RWPE2 (cell line): ENCODE measurements at regions not wholly inside any gene's neighbourhood (a gene's known extent, or its start where the extent isn't known, plus 50 kb on each side); places are given as distances from the start of the nearest gene placed in this dataset.
A peak's percentile ranks its signal among the peaks of the same experiment; 100 is the strongest.

Source experiments
- ATAC-seq: fragments of 200-7000 bp; cut with Tn5 transposase; 3 replicates; pipeline ENCODE4 v1.9.1; 2021; ENCODE audit warnings: low read depth
- DNase-seq: peaks from one replicate; pipeline ENCODE4 v3.0.0-alpha.2; 2020; ENCODE audit warnings: low spot score
- H3K27ac ChIP-seq: fragments of 450-650 bp; 2 replicates; pipeline ENCODE4 v1.5.1; 2017; ENCODE audit warnings: mild to moderate bottlenecking; ENCODE audit not compliant: poor library complexity, severe bottlenecking
- H3K27me3 ChIP-seq: fragments of 250-450 bp; sonication (Bioruptor Pico); 2 replicates; pipeline ENCODE4 v1.5.1; 2021; ENCODE audit warnings: mild to moderate bottlenecking, moderate library complexity; ENCODE audit not compliant: insufficient read depth, poor library complexity, severe bottlenecking
- H3K36me3 ChIP-seq: fragments of 250-450 bp; sonication (Bioruptor Pico); 2 replicates; pipeline ENCODE4 v1.5.1; 2020; ENCODE audit warnings: low read depth, mild to moderate bottlenecking, moderate library complexity
- H3K4me1 ChIP-seq: fragments of 250-450 bp; sonication (Bioruptor Pico); 2 replicates; pipeline ENCODE4 v1.5.1; 2021; ENCODE audit warnings: mild to moderate bottlenecking, moderate library complexity; ENCODE audit not compliant: insufficient read depth, poor library complexity, severe bottlenecking
- H3K4me3 ChIP-seq: fragments of 250-450 bp; sonication (Bioruptor Pico); 2 replicates; pipeline ENCODE4 v1.5.1; 2021; ENCODE audit warnings: mild to moderate bottlenecking, moderate library complexity; ENCODE audit not compliant: severe bottlenecking
- H3K9me3 ChIP-seq: fragments of 250-450 bp; sonication (Bioruptor Pico); 2 replicates; pipeline ENCODE4 v1.5.1; 2021; ENCODE audit warnings: mild to moderate bottlenecking, moderate library complexity; ENCODE audit not compliant: severe bottlenecking
- TF ChIP-seq, protein P1 (sequence below): fragments of 450-650 bp; IDR thresholded peaks from one replicate; pipeline ENCODE4 v1.5.1; 2017; ENCODE audit warnings: mild to moderate bottlenecking, moderate library complexity; ENCODE audit not compliant: poor library complexity, severe bottlenecking

DNA sequence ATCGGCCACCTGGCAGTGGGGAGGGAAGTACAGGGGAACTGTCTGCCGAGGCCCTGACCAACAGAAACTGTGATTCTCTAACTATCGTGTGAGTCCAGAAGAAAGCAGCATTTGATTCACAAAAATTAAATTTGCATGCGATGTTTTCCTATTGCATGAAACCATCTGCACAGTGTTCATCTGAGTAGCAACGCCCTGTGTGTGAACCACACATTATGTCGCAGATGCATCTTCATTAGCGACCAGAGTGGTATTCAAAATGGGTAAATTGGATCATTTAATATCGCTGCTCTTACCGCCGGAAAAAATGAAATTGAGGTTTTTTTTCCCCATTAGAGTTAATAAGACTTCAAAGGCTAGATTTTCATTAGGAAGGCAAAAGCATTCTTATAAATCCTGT, 260.6 kb downstream of the ABCC12 start:
- Histone ChIP-seq H3K4me1 (no peaks in the 10 kb centered on the region), H3K9me3 (no peaks in the 10 kb centered on the region), H3K27ac (no peak overlapping the region), H3K4me3 (no peak overlapping the region), H3K27me3 (no peaks in the 10 kb centered on the region), H3K36me3 (no peaks in the 10 kb centered on the region)
- DNase-seq (no peak), ATAC-seq (no peak)
- TF ChIP-seq, protein P1, sequence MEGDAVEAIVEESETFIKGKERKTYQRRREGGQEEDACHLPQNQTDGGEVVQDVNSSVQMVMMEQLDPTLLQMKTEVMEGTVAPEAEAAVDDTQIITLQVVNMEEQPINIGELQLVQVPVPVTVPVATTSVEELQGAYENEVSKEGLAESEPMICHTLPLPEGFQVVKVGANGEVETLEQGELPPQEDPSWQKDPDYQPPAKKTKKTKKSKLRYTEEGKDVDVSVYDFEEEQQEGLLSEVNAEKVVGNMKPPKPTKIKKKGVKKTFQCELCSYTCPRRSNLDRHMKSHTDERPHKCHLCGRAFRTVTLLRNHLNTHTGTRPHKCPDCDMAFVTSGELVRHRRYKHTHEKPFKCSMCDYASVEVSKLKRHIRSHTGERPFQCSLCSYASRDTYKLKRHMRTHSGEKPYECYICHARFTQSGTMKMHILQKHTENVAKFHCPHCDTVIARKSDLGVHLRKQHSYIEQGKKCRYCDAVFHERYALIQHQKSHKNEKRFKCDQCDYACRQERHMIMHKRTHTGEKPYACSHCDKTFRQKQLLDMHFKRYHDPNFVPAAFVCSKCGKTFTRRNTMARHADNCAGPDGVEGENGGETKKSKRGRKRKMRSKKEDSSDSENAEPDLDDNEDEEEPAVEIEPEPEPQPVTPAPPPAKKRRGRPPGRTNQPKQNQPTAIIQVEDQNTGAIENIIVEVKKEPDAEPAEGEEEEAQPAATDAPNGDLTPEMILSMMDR, result no peak

DNA sequence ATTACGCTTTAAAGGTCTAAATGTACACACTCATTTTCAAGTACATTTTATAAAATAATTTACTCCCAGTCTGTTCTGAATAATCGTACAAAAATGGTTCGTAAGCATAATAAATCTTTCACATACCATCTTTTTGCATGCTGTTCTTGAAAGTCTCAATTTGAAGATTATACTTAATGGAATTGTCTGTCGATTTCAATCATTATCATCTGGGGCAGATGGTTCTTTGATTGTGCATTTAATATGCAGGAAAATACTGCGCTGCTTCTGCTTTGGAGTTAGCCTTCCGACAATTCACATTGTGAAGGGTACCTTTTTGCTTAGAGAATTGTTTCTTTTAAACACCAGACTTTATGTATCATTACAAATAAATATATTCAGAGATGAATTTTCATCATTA, 262.8 kb downstream of the ABCC12 start:
- H3K27me3 ChIP-seq, result no peaks in the 10 kb centered on the region
- H3K36me3 ChIP-seq, result no peaks in the 10 kb centered on the region
- no peak overlapping the region for H3K4me3 ChIP-seq
- no peaks in the 10 kb centered on the region for H3K9me3 ChIP-seq
- no peak for DNase-seq
- peaks cover 5% of the 10 kb centered on the region for H3K4me1 ChIP-seq
- H3K27ac ChIP-seq, result no peak overlapping the region
- TF ChIP-seq, protein P1, result no peak
- ATAC-seq, result no peak

DNA sequence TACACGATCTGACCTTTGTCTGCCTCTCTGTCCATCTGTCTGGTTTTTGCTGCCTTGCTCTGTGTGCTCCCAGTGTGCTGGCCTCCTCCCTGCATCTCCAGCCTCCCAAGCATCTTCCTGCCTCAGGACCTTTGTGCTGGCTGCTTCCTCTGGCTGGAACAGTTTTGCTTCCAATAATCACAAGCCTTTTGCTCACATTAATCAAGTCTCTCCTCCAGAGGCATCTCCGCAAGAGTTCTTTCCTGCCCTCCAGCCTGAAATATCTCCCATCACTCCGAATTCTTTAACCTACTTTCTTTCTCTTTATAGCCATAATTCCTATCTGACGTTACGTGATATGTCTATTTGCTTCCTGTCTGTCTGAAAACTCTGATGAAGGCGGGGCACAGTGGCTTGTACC, 267.1 kb downstream of the ABCC12 start:
- Histone ChIP-seq H3K4me1 (peaks cover 15% of the 10 kb centered on the region), H3K27me3 (no peaks in the 10 kb centered on the region), H3K4me3 (no peak overlapping the region), H3K36me3 (no peaks in the 10 kb centered on the region), H3K9me3 (no peaks in the 10 kb centered on the region), H3K27ac (peak overlapping the region; percentile 68)
- TF ChIP-seq, protein P1, result no peak
- DNase-seq (no peak), ATAC-seq (no peak)

DNA sequence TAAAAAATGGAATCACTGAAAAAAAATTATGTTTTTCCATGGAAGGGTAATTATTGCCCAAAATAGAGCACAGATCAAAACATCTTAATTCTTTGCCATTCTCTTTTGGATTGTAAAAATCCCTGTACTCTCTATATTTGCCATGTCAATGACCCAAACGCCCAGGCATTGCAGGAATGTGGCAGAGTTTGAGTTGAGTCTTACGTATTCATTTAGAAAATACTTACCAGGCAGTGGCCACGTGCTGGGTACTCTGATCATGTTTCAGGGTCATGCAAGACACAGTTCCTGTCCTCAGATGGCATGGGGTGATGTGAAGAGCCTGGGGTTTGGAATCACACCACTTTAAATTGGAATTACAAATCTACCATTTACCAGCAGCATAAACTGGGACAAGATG, 267.7 kb downstream of the ABCC12 start:
- peak; percentile 83 for ATAC-seq
- no peaks in the 10 kb centered on the region for H3K36me3 ChIP-seq
- H3K27ac ChIP-seq, result peak overlapping the region; percentile 68
- H3K4me1 ChIP-seq, result peaks cover 15% of the 10 kb centered on the region
- H3K4me3 ChIP-seq, result no peak overlapping the region
- DNase-seq, result no peak
- no peaks in the 10 kb centered on the region for H3K9me3 ChIP-seq
- TF ChIP-seq, protein P1, result no peak
- H3K27me3 ChIP-seq, result no peaks in the 10 kb centered on the region

DNA sequence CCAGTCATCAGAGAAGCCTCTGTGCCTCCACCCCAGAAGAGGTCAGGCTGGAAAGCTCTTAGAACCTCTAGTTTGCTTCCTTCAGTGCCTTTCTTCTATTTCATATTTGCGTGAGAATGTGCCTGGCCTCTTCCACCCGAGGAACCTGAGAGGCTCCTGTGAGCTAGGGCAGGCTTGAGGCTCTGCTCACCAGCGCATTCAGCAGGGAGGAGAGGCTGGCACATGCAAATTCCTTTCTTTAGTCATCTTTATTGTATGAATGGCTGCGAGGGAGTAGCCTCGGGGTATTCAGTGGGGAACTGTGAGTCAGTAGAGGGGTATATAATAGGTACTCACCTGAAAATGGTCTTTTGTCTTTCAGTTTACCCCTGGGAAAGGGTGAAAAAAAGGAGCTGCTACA, 268.3 kb downstream of the ABCC12 start:
- TF ChIP-seq, protein P1, result no peak
- no peaks in the 10 kb centered on the region for H3K27me3 ChIP-seq
- no peak overlapping the region for H3K4me3 ChIP-seq
- ATAC-seq (peak; percentile 94), DNase-seq (peak; percentile 79)
- peak overlapping the region; percentile 68 for H3K27ac ChIP-seq
- H3K9me3 ChIP-seq, result no peaks in the 10 kb centered on the region
- no peaks in the 10 kb centered on the region for H3K36me3 ChIP-seq
- peaks cover 15% of the 10 kb centered on the region for H3K4me1 ChIP-seq
